Endothelial cell of umbilical vein (primary cell): ENCODE measurements at regions not wholly inside any gene's neighbourhood (a gene's known extent, or its start where the extent isn't known, plus 50 kb on each side); places are given as distances from the start of the nearest gene placed in this dataset.

Experiments
- EZH2 ChIP-seq: IDR thresholded peaks from 2 replicates; pipeline ENCODE4 v1.6.1; 2012; ENCODE audit warnings: borderline replicate concordance, low read depth, mild to moderate bottlenecking, moderate library complexity, low read length, inconsistent platforms; ENCODE audit not compliant: severe bottlenecking
- POLR2A ChIP-seq: IDR thresholded peaks from 2 replicates; pipeline ENCODE4 v1.6.1; 2012; ENCODE audit warnings: low read depth, mild to moderate bottlenecking, control low read depth, low read length
- POLR2AphosphoS5 ChIP-seq: IDR thresholded peaks from 2 replicates; pipeline ENCODE4 v1.6.1; 2012; ENCODE audit warnings: low read depth, mild to moderate bottlenecking, control low read depth, low read length, moderate library complexity; ENCODE audit not compliant: insufficient read depth
- TF ChIP-seq, protein P1 (sequence below), 2 donors: IDR thresholded peaks; 1 replicate in 1 of 2; 2 replicates in 1 of 2; pipeline ENCODE4 v1.5.1; 2011; ENCODE audit warnings: low read length in 2 of 2, mild to moderate bottlenecking in 2 of 2, moderate library complexity in 2 of 2, control low read depth in 1 of 2, inconsistent platforms in 1 of 2, low read depth in 1 of 2; ENCODE audit not compliant: insufficient read depth in 1 of 2; ENCODE audit errors: extremely low read depth in 1 of 2

DNA sequence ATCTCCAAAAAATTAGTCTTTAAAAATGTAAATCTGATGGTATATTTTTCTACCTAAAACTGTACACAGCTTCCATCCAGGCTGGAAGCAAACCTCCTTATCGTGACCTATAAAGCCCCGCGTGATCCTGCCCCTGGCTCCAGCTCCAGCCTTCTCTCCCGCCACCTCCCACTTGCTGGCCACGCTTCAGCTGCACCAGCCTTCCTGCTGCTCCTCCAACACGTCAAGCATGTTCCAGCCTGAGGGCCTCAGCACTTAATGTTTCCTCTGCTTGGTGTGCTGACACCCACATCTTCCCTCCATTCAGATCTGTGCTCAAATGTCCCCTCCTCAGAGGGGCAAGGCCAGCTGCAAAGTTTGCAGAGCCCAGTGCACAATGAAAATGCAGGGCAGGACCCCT is 123.5 kb upstream of the MAGI3 start:
- no peak for TF ChIP-seq EZH2
- TF ChIP-seq POLR2AphosphoS5 = no peak
- TF ChIP-seq, protein P1, sequence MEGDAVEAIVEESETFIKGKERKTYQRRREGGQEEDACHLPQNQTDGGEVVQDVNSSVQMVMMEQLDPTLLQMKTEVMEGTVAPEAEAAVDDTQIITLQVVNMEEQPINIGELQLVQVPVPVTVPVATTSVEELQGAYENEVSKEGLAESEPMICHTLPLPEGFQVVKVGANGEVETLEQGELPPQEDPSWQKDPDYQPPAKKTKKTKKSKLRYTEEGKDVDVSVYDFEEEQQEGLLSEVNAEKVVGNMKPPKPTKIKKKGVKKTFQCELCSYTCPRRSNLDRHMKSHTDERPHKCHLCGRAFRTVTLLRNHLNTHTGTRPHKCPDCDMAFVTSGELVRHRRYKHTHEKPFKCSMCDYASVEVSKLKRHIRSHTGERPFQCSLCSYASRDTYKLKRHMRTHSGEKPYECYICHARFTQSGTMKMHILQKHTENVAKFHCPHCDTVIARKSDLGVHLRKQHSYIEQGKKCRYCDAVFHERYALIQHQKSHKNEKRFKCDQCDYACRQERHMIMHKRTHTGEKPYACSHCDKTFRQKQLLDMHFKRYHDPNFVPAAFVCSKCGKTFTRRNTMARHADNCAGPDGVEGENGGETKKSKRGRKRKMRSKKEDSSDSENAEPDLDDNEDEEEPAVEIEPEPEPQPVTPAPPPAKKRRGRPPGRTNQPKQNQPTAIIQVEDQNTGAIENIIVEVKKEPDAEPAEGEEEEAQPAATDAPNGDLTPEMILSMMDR (IDR thresholded peaks at IDR 0.05; ENCODE audit: extremely low read depth in 1 of 2, insufficient read depth in 1 of 2, low read depth in 1 of 2, low read length in 2 of 2) = no peak
- no peak for TF ChIP-seq POLR2A
